Tibial nerve (tissue), 4 donors: ENCODE measurements at regions not wholly inside any gene's neighbourhood (a gene's known extent, or its start where the extent isn't known, plus 50 kb on each side); places are given as distances from the start of the nearest gene placed in this dataset.

ENCODE experiments used
- DNase-seq, 2 donors: peaks; one replicate each; pipeline ENCODE4 v3.0.0-alpha.2; 2019; ENCODE audit warnings: low spot score in 2 of 2
- H3K27ac ChIP-seq, 4 donors: fragments of 200-600 bp; sonication (generic) in 3 of 4; one replicate each; pipeline ENCODE4 v1.5.1; 2017 to 2019; ENCODE audit warnings: mild to moderate bottlenecking in 1 of 4
- H3K27me3 ChIP-seq, 2 donors: fragments of 200-600 bp; sonication (generic) in 1 of 2; one replicate each; pipeline versions ENCODE4 v1.5.1 to v1.6.0; 2017 to 2019
- H3K36me3 ChIP-seq, 3 donors: fragments of 200-600 bp; sonication (generic); one replicate each; pipeline ENCODE4 v1.5.1; 2018 to 2019
- H3K4me1 ChIP-seq, 4 donors: fragments of 200-600 bp; sonication (generic) in 3 of 4; one replicate each; pipeline ENCODE4 v1.5.1; 2017 to 2019
- H3K4me3 ChIP-seq, 4 donors: fragments of 200-600 bp; sonication (generic) in 3 of 4; one replicate each; pipeline ENCODE4 v1.5.1; 2017 to 2019; ENCODE audit warnings: mild to moderate bottlenecking in 1 of 4, moderate library complexity in 1 of 4
- H3K9me3 ChIP-seq, 4 donors: fragments of 200-600 bp; sonication (generic) in 3 of 4; one replicate each; pipeline ENCODE4 v1.5.1; 2017 to 2019
- EP300 ChIP-seq, 2 donors: sonication (generic); formaldehyde crosslinking; IDR thresholded peaks; one replicate each; pipeline ENCODE4 v1.6.1; 2017; ENCODE audit warnings: antibody characterized with exemption in 2 of 2, mild to moderate bottlenecking in 1 of 2
- POLR2A ChIP-seq, 2 donors: fragments of 450-650 bp; IDR thresholded peaks; one replicate each; pipeline ENCODE4 v1.6.1; 2017; ENCODE audit warnings: antibody characterized with exemption in 2 of 2, mild to moderate bottlenecking in 2 of 2, moderate library complexity in 2 of 2
- WGBS, 2 donors: methylation state at CpG; one replicate each; pipeline ENCODE4 v1.1.5; 2018; 5-methylcytosine and 5-hydroxymethylcytosine counted together
- TF ChIP-seq, protein P1 (sequence below), 5 experiments: fragments of 200-600 bp in 3 of 5; fragments of 450-650 bp in 2 of 5; sonication (generic) in 3 of 5; IDR thresholded peaks; one replicate each; pipeline ENCODE4 v1.5.1; 2016 to 2019; ENCODE audit warnings: antibody characterized with exemption in 5 of 5, mild to moderate bottlenecking in 3 of 5, moderate library complexity in 2 of 5

DNA sequence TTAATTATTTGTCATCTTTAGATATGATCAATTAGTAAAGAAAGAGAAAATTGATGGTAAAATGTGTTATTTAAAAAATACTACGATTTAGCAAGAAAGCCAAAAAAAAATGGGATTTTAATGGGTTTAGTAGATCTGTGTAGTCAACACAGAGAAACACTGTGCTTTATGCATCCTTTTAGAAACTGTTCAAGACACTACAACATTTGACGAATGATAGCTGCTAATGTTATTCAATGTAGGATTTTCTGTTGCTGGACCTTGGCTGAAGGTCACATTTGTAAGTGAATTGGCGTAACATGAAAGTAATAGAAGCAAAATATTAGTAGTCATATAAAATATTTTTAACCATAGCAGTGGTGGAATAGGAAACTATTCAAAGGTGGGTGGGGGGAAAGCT is 1293.9 kb downstream of the NCAM2 start:
- no peak for DNase-seq
- H3K4me1 ChIP-seq: no peaks in the 10 kb centered on the region
- no peak overlapping the region for H3K27ac ChIP-seq
- H3K27me3 ChIP-seq: no peaks in the 10 kb centered on the region
- peaks cover 0 to 6% (median 0%) of the 10 kb centered on the region in 4 donors for H3K9me3 ChIP-seq
- H3K4me3 ChIP-seq: no peak overlapping the region
- TF ChIP-seq POLR2A (IDR thresholded peaks at IDR 0.05) (no peak), EP300 (IDR thresholded peaks at IDR 0.05) (no peak)
- TF ChIP-seq, protein P1, sequence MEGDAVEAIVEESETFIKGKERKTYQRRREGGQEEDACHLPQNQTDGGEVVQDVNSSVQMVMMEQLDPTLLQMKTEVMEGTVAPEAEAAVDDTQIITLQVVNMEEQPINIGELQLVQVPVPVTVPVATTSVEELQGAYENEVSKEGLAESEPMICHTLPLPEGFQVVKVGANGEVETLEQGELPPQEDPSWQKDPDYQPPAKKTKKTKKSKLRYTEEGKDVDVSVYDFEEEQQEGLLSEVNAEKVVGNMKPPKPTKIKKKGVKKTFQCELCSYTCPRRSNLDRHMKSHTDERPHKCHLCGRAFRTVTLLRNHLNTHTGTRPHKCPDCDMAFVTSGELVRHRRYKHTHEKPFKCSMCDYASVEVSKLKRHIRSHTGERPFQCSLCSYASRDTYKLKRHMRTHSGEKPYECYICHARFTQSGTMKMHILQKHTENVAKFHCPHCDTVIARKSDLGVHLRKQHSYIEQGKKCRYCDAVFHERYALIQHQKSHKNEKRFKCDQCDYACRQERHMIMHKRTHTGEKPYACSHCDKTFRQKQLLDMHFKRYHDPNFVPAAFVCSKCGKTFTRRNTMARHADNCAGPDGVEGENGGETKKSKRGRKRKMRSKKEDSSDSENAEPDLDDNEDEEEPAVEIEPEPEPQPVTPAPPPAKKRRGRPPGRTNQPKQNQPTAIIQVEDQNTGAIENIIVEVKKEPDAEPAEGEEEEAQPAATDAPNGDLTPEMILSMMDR (IDR thresholded peaks at IDR 0.05): no peak
- 87 to 93% methylated on average over 3 of the region's 3 CpGs for WGBS, 2 donors
- H3K36me3 ChIP-seq: no peaks in the 10 kb centered on the region

DNA sequence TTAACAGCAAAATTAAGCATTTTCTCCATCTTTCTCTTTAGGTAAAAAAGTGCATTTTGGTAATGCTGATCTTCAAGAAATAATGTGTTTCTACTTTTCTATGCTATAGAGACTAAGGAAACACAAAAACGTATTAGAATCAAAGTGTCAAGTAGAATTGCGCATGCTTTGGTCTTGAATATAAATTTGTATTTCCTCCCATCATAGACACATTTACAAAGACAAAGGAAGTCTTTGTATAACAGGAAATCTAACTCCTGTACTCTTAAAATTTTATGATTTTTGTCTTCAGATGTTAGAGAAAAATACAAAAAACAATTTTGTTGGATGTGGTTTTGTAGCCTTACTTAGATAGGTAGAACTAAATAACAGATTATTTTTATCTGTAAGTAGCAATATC is 1299.4 kb downstream of the NCAM2 start:
- no peak for DNase-seq
- no peak overlapping the region for H3K4me3 ChIP-seq
- no peaks in the 10 kb centered on the region for H3K4me1 ChIP-seq
- WGBS, 2 donors: 48 to 50% methylated on average over 2 of the region's 2 CpGs
- H3K36me3 ChIP-seq: no peaks in the 10 kb centered on the region
- H3K27me3 ChIP-seq: no peaks in the 10 kb centered on the region
- no peak overlapping the region for H3K27ac ChIP-seq
- TF ChIP-seq EP300 (IDR thresholded peaks at IDR 0.05) (no peak), POLR2A (IDR thresholded peaks at IDR 0.05) (no peak)
- TF ChIP-seq, protein P1 (IDR thresholded peaks at IDR 0.05): no peak
- H3K9me3 ChIP-seq: no peaks in the 10 kb centered on the region

DNA sequence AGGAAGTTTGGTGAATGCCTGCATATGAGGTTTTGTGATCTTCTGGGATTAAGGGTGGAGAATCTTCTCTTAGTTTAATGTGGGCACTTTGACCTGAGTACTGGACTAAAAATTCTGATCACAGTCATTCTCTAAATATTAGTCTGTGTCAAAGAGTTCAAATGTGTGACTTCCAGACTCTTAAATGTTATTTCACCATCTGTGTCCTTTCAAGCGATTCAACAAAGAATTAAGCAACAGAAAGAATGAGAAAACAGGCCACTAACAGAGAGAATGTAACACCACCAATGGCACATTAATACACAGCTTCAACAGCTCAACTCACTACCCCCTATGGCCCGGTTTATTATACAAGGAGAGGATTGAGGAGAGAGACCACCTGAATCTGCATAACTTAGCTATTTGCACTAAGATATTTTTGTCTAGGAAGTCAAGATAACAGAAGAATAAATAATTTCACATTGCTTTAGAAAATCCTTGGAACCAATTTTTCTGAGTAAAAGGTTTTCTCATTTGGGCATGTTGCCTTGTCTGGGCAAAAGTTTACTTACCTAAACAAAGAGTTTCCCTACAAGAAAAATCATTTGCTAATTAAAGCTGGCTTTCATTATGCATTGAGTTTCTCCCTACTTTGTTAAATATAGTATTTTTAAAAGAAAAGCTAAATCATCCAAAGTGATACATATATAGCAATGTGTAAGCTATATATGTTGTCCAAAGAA is 1313.7 kb downstream of the NCAM2 start:
- TF ChIP-seq EP300 (IDR thresholded peaks at IDR 0.05): no peak
- TF ChIP-seq, protein P1 (IDR thresholded peaks at IDR 0.05): no peak
- TF ChIP-seq POLR2A (IDR thresholded peaks at IDR 0.05): no peak
- WGBS, 2 donors: 77 to 83% methylated on average over 2 of the region's 2 CpGs

DNA sequence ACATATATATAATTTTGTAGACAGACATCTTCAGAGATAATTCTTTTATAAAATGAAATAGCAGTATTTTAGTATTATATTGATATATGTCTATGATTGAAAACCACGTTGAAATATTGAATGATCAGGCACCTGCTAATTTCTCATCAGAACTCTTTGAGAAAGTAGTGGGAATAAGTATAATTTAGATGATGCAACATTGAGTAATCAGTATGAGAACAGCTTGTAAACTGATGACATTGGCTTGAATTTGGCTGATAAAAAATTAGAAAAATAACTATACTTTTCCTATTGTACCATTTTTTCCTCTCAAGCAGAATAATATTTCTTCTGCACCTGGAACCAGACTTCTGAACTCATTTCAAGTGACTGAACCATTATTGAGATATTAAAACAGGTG is 1316.8 kb downstream of the NCAM2 start:
- Histone ChIP-seq H3K9me3 (no peaks in the 10 kb centered on the region), H3K4me3 (no peak overlapping the region), H3K4me1 (no peaks in the 10 kb centered on the region), H3K27ac (no peak overlapping the region), H3K36me3 (no peaks in the 10 kb centered on the region), H3K27me3 (no peaks in the 10 kb centered on the region)
- TF ChIP-seq EP300 (IDR thresholded peaks at IDR 0.05) (no peak), POLR2A (IDR thresholded peaks at IDR 0.05) (no peak)
- TF ChIP-seq, protein P1 (IDR thresholded peaks at IDR 0.05): no peak
- 80 to 82% methylated on average over 1 of the region's 1 CpG for WGBS, 2 donors
- no peak for DNase-seq

More for the DNA sequence above, 1313.7 kb downstream of the NCAM2 start:
- Histone ChIP-seq H3K4me1 (no peaks in the 10 kb centered on the region), H3K27ac (no peak overlapping the region), H3K27me3 (no peaks in the 10 kb centered on the region), H3K9me3 (no peaks in the 10 kb centered on the region), H3K36me3 (no peaks in the 10 kb centered on the region), H3K4me3 (no peak overlapping the region)
- no peak for DNase-seq

DNA sequence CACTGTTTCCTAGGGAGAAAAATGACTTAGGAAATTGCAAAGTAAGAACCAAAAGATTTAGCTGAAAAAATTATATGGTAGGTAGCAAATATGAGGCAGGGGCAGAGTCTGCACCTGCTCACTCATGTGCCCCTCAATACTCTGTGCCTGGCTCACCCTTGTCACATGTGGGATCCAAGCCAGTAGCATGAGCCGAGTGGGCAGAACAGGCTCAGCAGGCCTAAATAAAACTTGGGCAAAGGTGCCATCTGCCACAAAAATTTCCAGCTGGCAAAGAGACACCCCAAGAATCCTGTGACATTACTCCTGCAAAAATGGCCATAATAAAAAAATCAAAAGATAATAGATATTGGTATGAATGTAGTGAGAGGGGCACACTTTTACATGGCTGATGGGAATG is 1321.2 kb downstream of the NCAM2 start:
- Histone ChIP-seq H3K27me3 (no peaks in the 10 kb centered on the region), H3K4me3 (no peak overlapping the region), H3K9me3 (no peaks in the 10 kb centered on the region), H3K36me3 (no peaks in the 10 kb centered on the region), H3K27ac (no peak overlapping the region), H3K4me1 (no peaks in the 10 kb centered on the region)
- 85 to 100% methylated on average over 1 of the region's 1 CpG for WGBS, 2 donors
- no peak for TF ChIP-seq EP300 (IDR thresholded peaks at IDR 0.05)
- TF ChIP-seq POLR2A (IDR thresholded peaks at IDR 0.05): no peak
- TF ChIP-seq, protein P1 (IDR thresholded peaks at IDR 0.05): no peak
- DNase-seq: no peak
